Endometrium (tissue), 2 donors: ENCODE measurements at regions not wholly inside any gene's neighbourhood (a gene's known extent, or its start where the extent isn't known, plus 50 kb on each side); places are given as distances from the start of the nearest gene placed in this dataset.
"Not testable (repeated sequence)": the region's sequence is repeated elsewhere in the genome, so short reads cannot be mapped to it uniquely, and the experiment has no call there.

ENCODE experiments used
- FAIRE-seq: peaks from 2 replicates; lab custom pipeline; 2012; peaks lifted over from hg19 to GRCh38; lab: Jason Lieb, UNC
- donor health status: control.
- donor health status: control.

GRCh38 chr3:197406266-197406665 is 107.9 kb upstream of the DLG1 start:
- FAIRE-seq: no peak

GRCh38 chr3:197404754-197405153 is 106.3 kb upstream of the DLG1 start:
- no peak for FAIRE-seq

GRCh38 chr3:197404030-197404429 is 105.6 kb upstream of the DLG1 start:
- no peak for FAIRE-seq

- not testable (repeated sequence) for FAIRE-seq
Measured at GRCh38 chr3:197402401-197402800, 104.0 kb upstream of the DLG1 start.

- no peak for FAIRE-seq
Measured at GRCh38 chr3:197399486-197399885, 101.1 kb upstream of the DLG1 start.

GRCh38 chr3:197398286-197398878 is 100.0 kb upstream of the DLG1 start:
- no peak for FAIRE-seq

GRCh38 chr3:197397838-197398237 is 99.4 kb upstream of the DLG1 start:
- FAIRE-seq: no peak

GRCh38 chr3:197394464-197395321 is 96.3 kb upstream of the DLG1 start:
- FAIRE-seq: no peak

GRCh38 chr3:197394126-197394463 is 95.7 kb upstream of the DLG1 start:
- FAIRE-seq: not testable (repeated sequence)

- no peak for FAIRE-seq
Measured at GRCh38 chr3:197393711-197394110, 95.3 kb upstream of the DLG1 start.

GRCh38 chr3:197392961-197393360 is 94.5 kb upstream of the DLG1 start:
- no peak for FAIRE-seq

GRCh38 chr3:197381371-197381770 is 83.0 kb upstream of the DLG1 start:
- FAIRE-seq: no peak

GRCh38 chr3:197380786-197381185 is 82.4 kb upstream of the DLG1 start:
- no peak for FAIRE-seq

- FAIRE-seq: no peak
Measured at GRCh38 chr3:197378985-197379718, 80.7 kb upstream of the DLG1 start.

GRCh38 chr3:197376735-197377555 is 78.5 kb upstream of the DLG1 start:
- no peak for FAIRE-seq

- FAIRE-seq: no peak
Measured at GRCh38 chr3:197376020-197376419, 77.6 kb upstream of the DLG1 start.

- no peak for FAIRE-seq
Measured at GRCh38 chr3:197375001-197375441, 76.6 kb upstream of the DLG1 start.

- no peak for FAIRE-seq
Measured at GRCh38 chr3:197373096-197373495, 74.7 kb upstream of the DLG1 start.

- FAIRE-seq: peak; percentile 92
Measured at GRCh38 chr3:197372047-197372661, 73.7 kb upstream of the DLG1 start.

- no peak for FAIRE-seq
Measured at GRCh38 chr3:197371591-197372046, 73.2 kb upstream of the DLG1 start.

- FAIRE-seq: no peak
Measured at GRCh38 chr3:197369545-197369944, 71.1 kb upstream of the DLG1 start.

GRCh38 chr3:197368821-197369220 is 70.4 kb upstream of the DLG1 start:
- FAIRE-seq: no peak
